DOHH2 (cell line): ENCODE measurements at regions not wholly inside any gene's neighbourhood (a gene's known extent, or its start where the extent isn't known, plus 50 kb on each side); places are given as distances from the start of the nearest gene placed in this dataset.

ENCODE experiments used
- H3F3A ChIP-seq: fragments of 200-600 bp; sonication (generic), shearing (Covaris generic); 2 replicates; pipeline ENCODE4 v1.6.0; 2016; ENCODE audit warnings: antibody characterized with exemption, mild to moderate bottlenecking; ENCODE audit not compliant: control insufficient read depth, insufficient read depth
- H3K27ac ChIP-seq: fragments of 200-600 bp; sonication (generic); 2 replicates; pipeline ENCODE4 v1.5.1; 2014; ENCODE audit warnings: low read depth, mild to moderate bottlenecking, low read length, moderate library complexity
- H3K27me3 ChIP-seq: fragments of 200-600 bp; sonication (generic); 2 replicates; pipeline ENCODE4 v1.6.1; 2014; ENCODE audit warnings: mild to moderate bottlenecking, low read length, mixed read lengths; ENCODE audit not compliant: control insufficient read depth
- H3K36me3 ChIP-seq: fragments of 200-600 bp; sonication (generic); 2 replicates; pipeline ENCODE4 v1.6.1; 2014; ENCODE audit warnings: mild to moderate bottlenecking, low read length, moderate library complexity, mixed read lengths; ENCODE audit not compliant: control insufficient read depth
- H3K4me1 ChIP-seq: fragments of 200-600 bp; sonication (generic); 2 replicates; pipeline ENCODE4 v1.6.1; 2014; ENCODE audit warnings: mild to moderate bottlenecking, low read length, mixed read lengths; ENCODE audit not compliant: control insufficient read depth
- H3K4me2 ChIP-seq: fragments of 200-600 bp; sonication (generic); 2 replicates; pipeline ENCODE4 v1.6.0; 2014; ENCODE audit warnings: mild to moderate bottlenecking, low read length, moderate library complexity
- H3K4me3 ChIP-seq: fragments of 200-600 bp; sonication (generic); 2 replicates; pipeline ENCODE4 v1.5.1; 2014; ENCODE audit warnings: mild to moderate bottlenecking, low read length, mixed read lengths
- H3K79me2 ChIP-seq: fragments of 200-600 bp; sonication (generic); 2 replicates; pipeline ENCODE4 v1.6.1; 2014; ENCODE audit warnings: mild to moderate bottlenecking, low read length, mixed read lengths; ENCODE audit not compliant: control insufficient read depth
- H3K9me2 ChIP-seq: fragments of 200-600 bp; sonication (generic); replicated peaks from 2 replicates; pipeline ENCODE4 v1.6.1; 2014; ENCODE audit warnings: mild to moderate bottlenecking, low read length, mixed read lengths; ENCODE audit not compliant: control insufficient read depth
- H3K9me3 ChIP-seq: fragments of 200-600 bp; sonication (generic); 2 replicates; pipeline ENCODE4 v1.6.1; 2014; ENCODE audit warnings: antibody characterized with exemption, low read length, mixed read lengths; ENCODE audit not compliant: control insufficient read depth, insufficient read depth
- H4K20me1 ChIP-seq: fragments of 200-600 bp; sonication (generic); 2 replicates; pipeline ENCODE4 v1.6.0; 2014; ENCODE audit warnings: low read depth, mild to moderate bottlenecking, antibody characterized with exemption, low read length, moderate library complexity; ENCODE audit not compliant: control insufficient read depth, insufficient read depth
- EZH2phosphoT487 ChIP-seq: fragments of 200-600 bp; sonication (generic); IDR thresholded peaks from 2 replicates; pipeline ENCODE4 v1.6.1; 2017; ENCODE audit warnings: borderline replicate concordance, mild to moderate bottlenecking, antibody characterized with exemption, low read length, moderate library complexity, mixed read lengths
- TF ChIP-seq, protein P1 (sequence below): fragments of 200-600 bp; sonication (generic); IDR thresholded peaks from one replicate; pipeline ENCODE4 v1.5.1; 2014; ENCODE audit warnings: antibody characterized with exemption, mild to moderate bottlenecking, low read depth, low read length; ENCODE audit not compliant: poor library complexity, severe bottlenecking

DNA sequence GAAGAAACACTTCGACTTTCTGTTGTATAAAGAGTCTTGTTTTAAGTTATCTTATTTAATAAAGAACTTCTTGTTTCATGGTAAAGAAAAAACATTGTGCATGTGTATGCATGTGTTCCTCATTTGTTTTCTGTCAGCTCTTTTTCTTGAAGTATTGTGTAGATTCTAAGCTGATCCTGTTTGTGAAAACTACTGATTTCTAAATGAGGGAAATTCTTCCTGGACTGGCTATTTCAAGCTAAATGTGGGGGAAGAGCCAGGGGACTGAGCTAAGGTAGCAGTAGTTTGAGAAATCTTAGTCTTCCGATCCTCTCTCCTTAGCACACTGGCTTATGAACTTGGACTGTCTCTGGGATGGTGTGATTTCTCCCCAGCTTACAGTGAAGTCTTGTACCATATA is 56.4 kb upstream of the RBMS1 start:
- no peak for TF ChIP-seq EZH2phosphoT487
- TF ChIP-seq, protein P1, sequence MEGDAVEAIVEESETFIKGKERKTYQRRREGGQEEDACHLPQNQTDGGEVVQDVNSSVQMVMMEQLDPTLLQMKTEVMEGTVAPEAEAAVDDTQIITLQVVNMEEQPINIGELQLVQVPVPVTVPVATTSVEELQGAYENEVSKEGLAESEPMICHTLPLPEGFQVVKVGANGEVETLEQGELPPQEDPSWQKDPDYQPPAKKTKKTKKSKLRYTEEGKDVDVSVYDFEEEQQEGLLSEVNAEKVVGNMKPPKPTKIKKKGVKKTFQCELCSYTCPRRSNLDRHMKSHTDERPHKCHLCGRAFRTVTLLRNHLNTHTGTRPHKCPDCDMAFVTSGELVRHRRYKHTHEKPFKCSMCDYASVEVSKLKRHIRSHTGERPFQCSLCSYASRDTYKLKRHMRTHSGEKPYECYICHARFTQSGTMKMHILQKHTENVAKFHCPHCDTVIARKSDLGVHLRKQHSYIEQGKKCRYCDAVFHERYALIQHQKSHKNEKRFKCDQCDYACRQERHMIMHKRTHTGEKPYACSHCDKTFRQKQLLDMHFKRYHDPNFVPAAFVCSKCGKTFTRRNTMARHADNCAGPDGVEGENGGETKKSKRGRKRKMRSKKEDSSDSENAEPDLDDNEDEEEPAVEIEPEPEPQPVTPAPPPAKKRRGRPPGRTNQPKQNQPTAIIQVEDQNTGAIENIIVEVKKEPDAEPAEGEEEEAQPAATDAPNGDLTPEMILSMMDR, result no peak
- H3K4me3 ChIP-seq, result no peak overlapping the region
- no peaks in the 10 kb centered on the region for H3K79me2 ChIP-seq
- H3K36me3 ChIP-seq, result no peaks in the 10 kb centered on the region
- no peaks in the 10 kb centered on the region for H3K9me3 ChIP-seq
- no peak overlapping the region for H3K27ac ChIP-seq
- no peaks in the 10 kb centered on the region for H3F3A ChIP-seq
- H3K9me2 ChIP-seq, result no peaks in the 10 kb centered on the region
- no peaks in the 10 kb centered on the region for H3K4me1 ChIP-seq
- H3K27me3 ChIP-seq, result no peaks in the 10 kb centered on the region
- no peak overlapping the region for H3K4me2 ChIP-seq
- no peaks in the 10 kb centered on the region for H4K20me1 ChIP-seq

DNA sequence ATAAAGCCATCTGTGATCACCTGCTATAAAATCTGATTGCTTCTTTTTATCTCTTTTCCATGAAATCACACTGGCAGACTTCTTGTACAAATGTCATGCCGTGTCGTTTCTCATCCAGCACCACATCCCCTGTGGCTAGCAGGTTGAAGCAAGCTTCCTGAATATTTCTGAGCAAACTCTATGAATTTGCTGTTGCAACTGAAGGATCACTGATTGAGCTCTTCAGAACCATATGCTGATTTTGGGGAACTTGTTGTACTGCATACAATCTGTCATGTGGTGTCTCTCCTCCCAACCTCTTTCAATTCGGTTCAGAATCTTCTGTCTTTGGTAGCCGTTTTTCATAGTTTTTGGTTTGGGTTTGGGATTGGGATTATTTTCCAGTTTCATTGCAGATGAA is 57.7 kb upstream of the RBMS1 start:
- Histone ChIP-seq H3K36me3 (no peaks in the 10 kb centered on the region), H3F3A (no peaks in the 10 kb centered on the region), H3K27me3 (no peaks in the 10 kb centered on the region), H3K4me3 (no peak overlapping the region), H3K9me3 (no peaks in the 10 kb centered on the region), H3K4me1 (no peaks in the 10 kb centered on the region), H4K20me1 (no peaks in the 10 kb centered on the region), H3K79me2 (no peaks in the 10 kb centered on the region), H3K9me2 (no peaks in the 10 kb centered on the region), H3K27ac (no peak overlapping the region), H3K4me2 (no peak overlapping the region)
- TF ChIP-seq, protein P1, result no peak
- TF ChIP-seq EZH2phosphoT487, result no peak

DNA sequence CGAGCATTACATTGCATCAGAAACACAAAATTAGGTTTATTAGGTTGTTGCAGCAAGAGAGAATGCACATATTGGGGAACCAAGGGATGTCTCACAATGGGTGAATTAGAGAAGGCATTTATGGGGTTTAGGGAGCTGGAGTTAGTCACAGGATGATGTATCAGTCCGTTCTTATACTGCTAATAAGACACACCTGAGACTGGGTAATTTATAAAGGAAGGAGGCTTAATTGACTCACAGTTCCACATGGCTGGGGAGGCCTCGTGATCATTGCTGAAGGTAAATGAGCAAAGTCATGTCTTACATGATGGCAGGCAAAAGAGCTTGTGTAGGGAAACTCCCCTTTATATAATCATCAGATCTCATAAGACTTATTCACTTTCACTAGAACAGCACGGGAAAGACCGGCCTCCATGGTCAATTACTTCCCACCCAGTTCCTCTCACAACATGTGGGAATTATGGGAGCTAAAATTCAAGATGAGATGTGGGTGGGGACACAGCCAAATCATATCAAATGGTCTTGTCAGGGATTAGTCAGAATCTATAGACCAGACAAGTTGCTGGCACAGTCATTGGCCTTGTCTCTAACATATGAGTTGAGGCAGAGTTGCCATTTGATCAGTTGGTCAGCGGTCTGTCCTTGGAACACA is 61.9 kb upstream of the RBMS1 start:
- Histone ChIP-seq H4K20me1 (no peaks in the 10 kb centered on the region), H3K79me2 (no peaks in the 10 kb centered on the region), H3K4me2 (no peak overlapping the region), H3K27ac (no peak overlapping the region), H3K9me3 (no peaks in the 10 kb centered on the region), H3K9me2 (no peaks in the 10 kb centered on the region), H3F3A (no peaks in the 10 kb centered on the region), H3K4me1 (no peaks in the 10 kb centered on the region), H3K27me3 (no peaks in the 10 kb centered on the region), H3K36me3 (no peaks in the 10 kb centered on the region), H3K4me3 (no peak overlapping the region)
- TF ChIP-seq EZH2phosphoT487, result no peak
- TF ChIP-seq, protein P1, result no peak

DNA sequence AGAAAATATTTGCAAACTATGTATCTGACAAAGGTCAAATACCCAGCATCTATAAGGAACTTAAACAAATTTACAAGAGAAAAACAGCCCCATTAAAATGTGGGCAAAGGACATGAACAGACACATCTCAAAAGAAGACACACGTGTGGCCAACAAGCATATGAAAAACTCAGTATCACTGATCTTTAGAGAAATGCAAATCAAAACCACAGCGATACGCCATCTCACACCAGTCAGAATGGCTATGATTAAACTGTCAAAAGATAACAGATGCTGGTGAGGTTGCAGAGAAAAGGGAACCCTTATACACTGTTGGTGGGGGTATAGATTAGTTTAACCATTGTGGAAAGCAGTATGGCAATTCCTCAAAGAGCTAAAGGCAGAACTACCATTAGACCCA is 64.3 kb upstream of the RBMS1 start:
- H3K4me2 ChIP-seq, result no peak overlapping the region
- no peaks in the 10 kb centered on the region for H3K79me2 ChIP-seq

More for the DNA sequence above, 64.3 kb upstream of the RBMS1 start:
- no peaks in the 10 kb centered on the region; the same call in 1 of the 2 replicates for H3K27me3 ChIP-seq
- H3K4me1 ChIP-seq, result no peaks in the 10 kb centered on the region
- no peaks in the 10 kb centered on the region for H3K36me3 ChIP-seq
- no peaks in the 10 kb centered on the region for H3K9me2 ChIP-seq
- H3F3A ChIP-seq, result no peaks in the 10 kb centered on the region
- H4K20me1 ChIP-seq, result no peaks in the 10 kb centered on the region
- no peak overlapping the region for H3K27ac ChIP-seq
- H3K4me3 ChIP-seq, result no peak overlapping the region
- no peaks in the 10 kb centered on the region for H3K9me3 ChIP-seq
- TF ChIP-seq EZH2phosphoT487, result no peak
- TF ChIP-seq, protein P1, result no peak
